MM.1S (cell line): ENCODE measurements at regions not wholly inside any gene's neighbourhood (a gene's known extent, or its start where the extent isn't known, plus 50 kb on each side); places are given as distances from the start of the nearest gene placed in this dataset.

Experiments
- CTCF ChIP-seq: fragments of 300-600 bp; sonication (generic); IDR thresholded peaks from 2 replicates; pipeline ENCODE4 v1.5.1; 2016; ENCODE audit warnings: antibody characterized with exemption, low read length, mixed read lengths
- EZH2 ChIP-seq: fragments of 300-600 bp; sonication (generic); optimal IDR thresholded peaks from 2 replicates; pipeline ENCODE3; 2017; ENCODE audit warnings: low read depth, mild to moderate bottlenecking, antibody characterized with exemption, low read length, mixed read lengths

DNA sequence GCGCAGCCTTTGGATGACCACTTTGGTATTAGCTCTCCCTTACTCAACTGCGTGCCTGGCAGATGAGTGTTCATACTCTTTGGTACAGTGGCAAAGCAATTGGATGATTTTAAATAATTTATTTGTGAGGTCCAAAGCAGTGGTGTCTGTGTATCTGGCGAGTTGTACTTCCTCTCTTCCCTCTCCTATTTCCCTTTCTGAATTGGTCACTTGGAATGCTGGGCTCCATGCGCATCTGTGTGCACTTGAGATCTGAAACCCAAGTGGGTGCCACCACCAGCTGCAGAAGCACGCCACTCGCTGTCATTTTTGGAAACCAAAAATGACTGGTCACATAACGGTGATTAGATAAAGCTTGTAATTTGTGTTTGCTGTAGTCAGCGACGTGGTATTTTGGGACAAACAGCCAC is 386.0 kb upstream of the KLF4 start:
- TF ChIP-seq CTCF (no peak), EZH2 (no peak)
